ENCODE measurements at regions not wholly inside any gene's neighbourhood (a gene's known extent, or its start where the extent isn't known, plus 50 kb on each side); places are given as distances from the start of the nearest gene placed in this dataset.

DNA sequence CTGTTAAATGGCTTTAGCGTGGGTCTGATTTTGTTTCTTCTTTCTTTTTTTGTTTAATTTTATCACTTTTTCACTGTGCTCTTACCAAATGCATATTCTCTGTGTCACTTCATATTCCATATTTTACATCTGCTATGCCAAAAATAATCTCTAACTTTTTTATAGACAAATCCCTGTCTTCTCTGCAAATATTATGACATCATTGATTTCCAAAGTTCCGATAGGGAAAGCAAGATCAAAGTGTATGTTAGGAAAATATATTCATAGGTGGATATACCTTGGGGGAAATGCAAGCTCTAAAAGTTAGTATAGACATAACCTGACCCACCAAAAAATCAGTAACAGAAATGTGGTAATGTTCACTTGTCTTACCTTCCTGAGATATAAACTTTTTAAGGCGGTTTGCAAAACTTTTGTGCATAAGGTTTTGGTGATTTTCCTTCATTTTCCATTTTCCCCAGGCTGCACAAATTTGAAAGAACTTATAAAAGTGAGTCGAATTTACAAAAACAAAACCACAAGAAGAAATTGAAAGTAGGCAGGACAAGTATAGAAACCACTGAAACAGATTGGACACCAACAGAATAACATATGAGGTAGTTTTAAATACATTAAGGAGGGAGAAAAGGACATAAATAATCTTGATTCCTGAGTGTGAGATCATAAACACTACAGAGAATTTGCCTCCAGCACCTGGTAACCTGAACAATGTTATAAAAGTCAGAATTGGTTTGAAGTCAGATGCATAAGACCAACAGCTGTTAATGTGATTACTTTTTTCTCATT lies 63.1 kb upstream of the TFEC start:
- Mint-ChIP-seq H3K27ac (ENCODE audit: unreplicated experiment) (no peak overlapping the region), H3K36me3 (ENCODE audit: low read depth) (no peaks in the 10 kb centered on the region)

GRCh38 chr7:116095396-116095795 lies 64.8 kb upstream of the TFEC start:
- H3K9me3 Mint-ChIP-seq (ENCODE audit: low read depth): no peaks in the 10 kb centered on the region
- H3K27ac Mint-ChIP-seq (ENCODE audit: unreplicated experiment): no peak overlapping the region
- DNase-seq (ENCODE audit: low spot score): no peak
- H3K4me1 Mint-ChIP-seq (ENCODE audit: low read depth): no peaks in the 10 kb centered on the region
- H3K36me3 Mint-ChIP-seq (ENCODE audit: low read depth): no peaks in the 10 kb centered on the region
- TF ChIP-seq, protein P1, sequence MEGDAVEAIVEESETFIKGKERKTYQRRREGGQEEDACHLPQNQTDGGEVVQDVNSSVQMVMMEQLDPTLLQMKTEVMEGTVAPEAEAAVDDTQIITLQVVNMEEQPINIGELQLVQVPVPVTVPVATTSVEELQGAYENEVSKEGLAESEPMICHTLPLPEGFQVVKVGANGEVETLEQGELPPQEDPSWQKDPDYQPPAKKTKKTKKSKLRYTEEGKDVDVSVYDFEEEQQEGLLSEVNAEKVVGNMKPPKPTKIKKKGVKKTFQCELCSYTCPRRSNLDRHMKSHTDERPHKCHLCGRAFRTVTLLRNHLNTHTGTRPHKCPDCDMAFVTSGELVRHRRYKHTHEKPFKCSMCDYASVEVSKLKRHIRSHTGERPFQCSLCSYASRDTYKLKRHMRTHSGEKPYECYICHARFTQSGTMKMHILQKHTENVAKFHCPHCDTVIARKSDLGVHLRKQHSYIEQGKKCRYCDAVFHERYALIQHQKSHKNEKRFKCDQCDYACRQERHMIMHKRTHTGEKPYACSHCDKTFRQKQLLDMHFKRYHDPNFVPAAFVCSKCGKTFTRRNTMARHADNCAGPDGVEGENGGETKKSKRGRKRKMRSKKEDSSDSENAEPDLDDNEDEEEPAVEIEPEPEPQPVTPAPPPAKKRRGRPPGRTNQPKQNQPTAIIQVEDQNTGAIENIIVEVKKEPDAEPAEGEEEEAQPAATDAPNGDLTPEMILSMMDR (IDR thresholded peaks at IDR 0.05): no peak
- no peaks in the 10 kb centered on the region for H3K27me3 Mint-ChIP-seq (ENCODE audit: low read depth)
- H3K4me3 Mint-ChIP-seq (ENCODE audit: unreplicated experiment): no peak overlapping the region

More for the DNA sequence above, 63.1 kb upstream of the TFEC start:
- H3K9me3 Mint-ChIP-seq (ENCODE audit: low read depth): no peaks in the 10 kb centered on the region
- H3K27me3 Mint-ChIP-seq (ENCODE audit: low read depth): no peaks in the 10 kb centered on the region
- no peak overlapping the region for H3K4me3 Mint-ChIP-seq (ENCODE audit: unreplicated experiment)
- no peaks in the 10 kb centered on the region for H3K4me1 Mint-ChIP-seq (ENCODE audit: low read depth)
- TF ChIP-seq, protein P1 (IDR thresholded peaks at IDR 0.05): no peak
- DNase-seq (ENCODE audit: low spot score): no peak

GRCh38 chr7:116097365-116098009 lies 66.9 kb upstream of the TFEC start:
- Mint-ChIP-seq H3K27ac (ENCODE audit: unreplicated experiment) (no peak overlapping the region), H3K36me3 (ENCODE audit: low read depth) (no peaks in the 10 kb centered on the region), H3K9me3 (ENCODE audit: low read depth) (no peaks in the 10 kb centered on the region), H3K27me3 (ENCODE audit: low read depth) (peaks cover 2% of the 10 kb centered on the region), H3K4me3 (ENCODE audit: unreplicated experiment) (no peak overlapping the region), H3K4me1 (ENCODE audit: low read depth) (no peaks in the 10 kb centered on the region)
- no peak for DNase-seq (ENCODE audit: low spot score)
- TF ChIP-seq, protein P1 (IDR thresholded peaks at IDR 0.05): peak; percentile 54

DNA sequence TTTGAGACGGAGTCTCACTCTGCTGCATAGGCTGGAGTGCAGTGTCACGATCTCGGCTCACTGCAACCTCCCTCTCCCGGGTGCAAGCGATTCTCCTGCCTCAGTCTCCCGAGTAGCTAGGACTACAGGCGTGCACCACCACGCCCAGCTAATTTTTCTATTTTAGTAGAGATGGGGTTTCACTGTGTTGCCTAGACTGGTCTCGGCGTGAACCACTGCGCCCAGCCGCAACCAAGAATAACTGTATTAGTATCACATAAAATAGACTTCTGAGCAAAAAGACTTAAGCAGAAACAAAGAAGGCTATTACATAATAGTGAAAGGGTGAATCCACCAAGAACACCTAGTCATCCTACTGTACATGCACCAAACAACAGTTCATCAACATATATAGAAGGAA lies 67.6 kb upstream of the TFEC start:
- no peak overlapping the region for H3K4me3 Mint-ChIP-seq (ENCODE audit: unreplicated experiment)
- H3K27ac Mint-ChIP-seq (ENCODE audit: unreplicated experiment): no peak overlapping the region
- TF ChIP-seq, protein P1 (IDR thresholded peaks at IDR 0.05): no peak
- DNase-seq (ENCODE audit: low spot score): no peak
- H3K36me3 Mint-ChIP-seq (ENCODE audit: low read depth): no peaks in the 10 kb centered on the region
- no peaks in the 10 kb centered on the region for H3K4me1 Mint-ChIP-seq (ENCODE audit: low read depth)
- peaks cover 4% of the 10 kb centered on the region for H3K27me3 Mint-ChIP-seq (ENCODE audit: low read depth)
- H3K9me3 Mint-ChIP-seq (ENCODE audit: low read depth): no peaks in the 10 kb centered on the region

- Mint-ChIP-seq H3K4me1 (ENCODE audit: low read depth) (no peaks in the 10 kb centered on the region), H3K27ac (ENCODE audit: unreplicated experiment) (no peak overlapping the region), H3K27me3 (ENCODE audit: low read depth) (peaks cover 6% of the 10 kb centered on the region), H3K36me3 (ENCODE audit: low read depth) (no peaks in the 10 kb centered on the region), H3K4me3 (ENCODE audit: unreplicated experiment) (no peak overlapping the region), H3K9me3 (ENCODE audit: low read depth) (no peaks in the 10 kb centered on the region)
- no peak for DNase-seq (ENCODE audit: low spot score)
- TF ChIP-seq, protein P1 (IDR thresholded peaks at IDR 0.05): no peak
These were observed 70.1 kb upstream of the TFEC start for GRCh38 chr7:116100626-116101025.

Data from chondrocyte (in vitro differentiated cells).